ENCODE measurements at regions not wholly inside any gene's neighbourhood (a gene's known extent, or its start where the extent isn't known, plus 50 kb on each side); places are given as distances from the start of the nearest gene placed in this dataset.

DNA sequence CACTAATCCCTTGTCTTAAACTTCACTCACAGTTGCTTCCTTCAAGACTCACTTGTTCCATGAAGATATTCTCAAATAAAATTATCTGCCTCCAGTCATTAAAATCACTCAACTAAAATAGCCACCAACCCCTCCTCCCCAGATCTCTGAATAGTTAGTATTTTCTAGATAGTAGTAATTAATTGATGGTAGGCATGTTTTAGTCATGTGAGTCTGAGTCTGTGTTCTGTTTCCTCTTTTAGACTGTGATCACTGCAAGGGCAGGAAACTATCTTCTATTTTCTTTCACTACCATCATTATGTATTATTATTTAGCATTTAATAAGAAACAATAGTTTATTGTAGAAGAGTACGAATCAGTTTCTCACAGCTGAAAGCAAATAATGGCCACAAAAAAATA lies 1080.5 kb downstream of the IGSF11 start:
- TF ChIP-seq, protein P1, sequence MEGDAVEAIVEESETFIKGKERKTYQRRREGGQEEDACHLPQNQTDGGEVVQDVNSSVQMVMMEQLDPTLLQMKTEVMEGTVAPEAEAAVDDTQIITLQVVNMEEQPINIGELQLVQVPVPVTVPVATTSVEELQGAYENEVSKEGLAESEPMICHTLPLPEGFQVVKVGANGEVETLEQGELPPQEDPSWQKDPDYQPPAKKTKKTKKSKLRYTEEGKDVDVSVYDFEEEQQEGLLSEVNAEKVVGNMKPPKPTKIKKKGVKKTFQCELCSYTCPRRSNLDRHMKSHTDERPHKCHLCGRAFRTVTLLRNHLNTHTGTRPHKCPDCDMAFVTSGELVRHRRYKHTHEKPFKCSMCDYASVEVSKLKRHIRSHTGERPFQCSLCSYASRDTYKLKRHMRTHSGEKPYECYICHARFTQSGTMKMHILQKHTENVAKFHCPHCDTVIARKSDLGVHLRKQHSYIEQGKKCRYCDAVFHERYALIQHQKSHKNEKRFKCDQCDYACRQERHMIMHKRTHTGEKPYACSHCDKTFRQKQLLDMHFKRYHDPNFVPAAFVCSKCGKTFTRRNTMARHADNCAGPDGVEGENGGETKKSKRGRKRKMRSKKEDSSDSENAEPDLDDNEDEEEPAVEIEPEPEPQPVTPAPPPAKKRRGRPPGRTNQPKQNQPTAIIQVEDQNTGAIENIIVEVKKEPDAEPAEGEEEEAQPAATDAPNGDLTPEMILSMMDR (IDR thresholded peaks at IDR 0.05) = no peak
- DNase-seq = no peak
- Mint-ChIP-seq H3K36me3 (ENCODE audit: low read depth) (no peaks in the 10 kb centered on the region), H3K4me3 (no peak overlapping the region), H3K4me1 (no peaks in the 10 kb centered on the region), H3K27me3 (ENCODE audit: low read depth, poor library complexity) (peaks cover 6% of the 10 kb centered on the region), H3K27ac (no peak overlapping the region), H3K9me3 (no peaks in the 10 kb centered on the region)

DNA sequence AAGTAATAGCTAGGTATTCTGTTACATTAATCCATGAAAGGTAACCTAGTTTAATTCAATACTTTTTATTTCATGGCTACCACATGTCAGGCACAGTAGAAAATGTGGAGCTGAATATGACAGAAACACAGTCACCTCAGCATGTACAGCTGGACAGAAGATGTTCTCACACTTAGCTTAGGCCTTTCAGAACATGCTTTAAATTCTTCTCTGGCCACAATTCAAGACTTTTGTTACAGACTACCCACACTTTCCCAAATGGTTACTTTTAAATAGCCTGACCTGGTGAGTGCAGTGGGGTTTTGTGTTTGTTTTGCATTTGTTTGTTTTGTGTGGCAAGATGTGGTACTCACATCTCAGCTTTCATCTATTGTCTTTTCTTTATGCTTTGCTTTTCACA lies 1079.5 kb downstream of the IGSF11 start:
- Mint-ChIP-seq H3K36me3 (ENCODE audit: low read depth) (no peaks in the 10 kb centered on the region), H3K9me3 (no peaks in the 10 kb centered on the region), H3K4me3 (no peak overlapping the region), H3K27ac (no peak overlapping the region), H3K4me1 (no peaks in the 10 kb centered on the region), H3K27me3 (ENCODE audit: low read depth, poor library complexity) (peaks cover 3% of the 10 kb centered on the region)
- TF ChIP-seq, protein P1 (IDR thresholded peaks at IDR 0.05) = no peak
- no peak for DNase-seq

DNA sequence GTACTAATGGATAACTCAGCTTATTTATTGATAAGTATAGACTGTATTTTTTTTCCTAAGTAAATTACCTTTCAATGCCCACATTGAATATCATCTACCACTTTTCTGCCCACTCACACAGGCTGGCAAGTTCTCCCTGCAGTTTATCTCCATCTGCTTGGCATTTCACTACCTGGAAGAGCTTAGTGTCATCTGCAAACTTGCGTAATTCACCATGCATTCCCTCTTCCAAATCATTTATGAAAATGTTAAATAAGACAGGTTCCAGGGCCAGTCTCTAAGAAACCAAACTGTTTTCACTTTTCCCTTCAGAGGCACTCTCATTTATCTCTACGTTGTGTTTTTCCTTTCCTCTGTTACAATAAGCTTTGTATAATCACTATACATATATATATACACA lies 1076.6 kb downstream of the IGSF11 start:
- no peak overlapping the region for H3K4me3 Mint-ChIP-seq
- H3K9me3 Mint-ChIP-seq = no peaks in the 10 kb centered on the region
- H3K4me1 Mint-ChIP-seq = no peaks in the 10 kb centered on the region
- H3K27ac Mint-ChIP-seq = no peak overlapping the region
- no peaks in the 10 kb centered on the region for H3K27me3 Mint-ChIP-seq (ENCODE audit: low read depth, poor library complexity)
- DNase-seq = no peak
- no peaks in the 10 kb centered on the region for H3K36me3 Mint-ChIP-seq (ENCODE audit: low read depth)
- TF ChIP-seq, protein P1 (IDR thresholded peaks at IDR 0.05) = no peak

DNA sequence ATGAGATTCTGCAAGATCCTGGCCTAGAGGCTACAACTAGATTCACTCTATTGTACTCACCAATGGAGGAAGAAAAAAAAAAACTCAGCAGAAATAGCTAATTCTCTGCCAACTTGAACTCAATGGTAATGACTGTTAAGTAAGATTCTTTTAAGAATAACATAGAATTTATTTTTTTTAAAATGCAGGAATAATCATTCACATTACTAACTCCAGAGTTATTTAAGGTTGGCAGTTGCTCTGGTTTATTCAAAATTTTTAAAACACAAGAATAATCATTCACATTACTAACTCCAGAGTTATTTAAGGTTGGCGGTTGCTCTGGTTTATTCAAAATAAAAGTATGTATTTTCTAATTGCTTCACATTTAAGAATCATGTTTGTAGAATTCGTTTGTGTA lies 1071.9 kb downstream of the IGSF11 start:
- DNase-seq = no peak
- H3K27ac Mint-ChIP-seq = no peak overlapping the region
- H3K36me3 Mint-ChIP-seq (ENCODE audit: low read depth) = no peaks in the 10 kb centered on the region
- no peak overlapping the region for H3K4me3 Mint-ChIP-seq
- no peaks in the 10 kb centered on the region for H3K27me3 Mint-ChIP-seq (ENCODE audit: low read depth, poor library complexity)
- TF ChIP-seq, protein P1 (IDR thresholded peaks at IDR 0.05) = no peak
- H3K4me1 Mint-ChIP-seq = no peaks in the 10 kb centered on the region
- no peaks in the 10 kb centered on the region for H3K9me3 Mint-ChIP-seq

DNA sequence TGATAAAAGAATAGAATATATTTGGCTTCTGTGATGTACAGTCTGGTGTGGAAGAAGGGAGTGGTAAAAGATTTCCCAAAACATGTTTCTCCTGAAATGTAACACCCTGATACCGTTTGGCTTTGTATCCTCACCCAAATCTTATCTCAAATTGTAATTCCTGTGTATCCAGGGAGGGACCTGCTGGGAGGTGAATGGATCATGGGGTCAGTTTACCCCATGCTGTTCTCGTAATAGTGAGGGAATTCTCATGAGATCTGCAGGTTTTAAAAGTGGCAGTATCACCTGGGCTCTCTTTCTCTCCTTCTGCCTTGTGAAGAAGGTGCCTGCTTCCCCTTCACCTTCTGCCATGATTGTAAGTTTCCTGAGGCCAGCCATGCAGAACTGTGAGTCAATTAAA lies 1070.8 kb downstream of the IGSF11 start:
- Mint-ChIP-seq H3K4me3 (no peak overlapping the region), H3K9me3 (no peaks in the 10 kb centered on the region), H3K27ac (no peak overlapping the region), H3K4me1 (no peaks in the 10 kb centered on the region), H3K27me3 (ENCODE audit: low read depth, poor library complexity) (no peaks in the 10 kb centered on the region), H3K36me3 (ENCODE audit: low read depth) (no peaks in the 10 kb centered on the region)
- TF ChIP-seq, protein P1 (IDR thresholded peaks at IDR 0.05) = no peak
- DNase-seq = no peak

DNA sequence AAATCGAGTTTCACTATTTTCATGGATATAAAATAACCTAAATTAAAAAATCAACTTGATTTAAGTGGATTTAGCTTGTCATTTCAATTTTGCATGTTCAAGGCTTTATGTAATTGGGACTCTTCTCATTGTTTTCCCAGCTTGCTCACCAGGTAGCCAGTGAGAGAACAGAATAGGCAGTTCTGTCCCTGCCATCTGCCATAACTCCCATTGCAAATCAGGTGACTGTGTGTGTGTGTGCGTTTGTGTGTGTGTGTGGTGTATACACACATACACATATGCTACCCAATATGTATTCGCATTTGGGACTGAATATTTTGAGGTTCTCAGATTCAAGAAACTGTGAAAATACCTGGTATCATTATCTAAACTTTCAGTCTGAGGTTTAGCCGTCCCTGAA lies 1069.8 kb downstream of the IGSF11 start:
- TF ChIP-seq, protein P1 (IDR thresholded peaks at IDR 0.05) = no peak
- no peak overlapping the region for H3K27ac Mint-ChIP-seq
- no peaks in the 10 kb centered on the region for H3K9me3 Mint-ChIP-seq
- no peak overlapping the region for H3K4me3 Mint-ChIP-seq
- H3K27me3 Mint-ChIP-seq (ENCODE audit: low read depth, poor library complexity) = no peaks in the 10 kb centered on the region
- no peak for DNase-seq
- no peaks in the 10 kb centered on the region for H3K36me3 Mint-ChIP-seq (ENCODE audit: low read depth)
- H3K4me1 Mint-ChIP-seq = no peaks in the 10 kb centered on the region

Data from nephron progenitor cell (in vitro differentiated cells).